Gastroesophageal sphincter (tissue), 3 donors: ENCODE measurements at regions not wholly inside any gene's neighbourhood (a gene's known extent, or its start where the extent isn't known, plus 50 kb on each side); places are given as distances from the start of the nearest gene placed in this dataset.
"Not testable (repeated sequence)": the region's sequence is repeated elsewhere in the genome, so short reads cannot be mapped to it uniquely, and the experiment has no call there.

Experiments
- POLR2A ChIP-seq, 2 donors: fragments of 450-650 bp; IDR thresholded peaks; one replicate each; pipeline ENCODE4 v1.6.1; 2017; ENCODE audit warnings: antibody characterized with exemption in 2 of 2, mild to moderate bottlenecking in 2 of 2, moderate library complexity in 1 of 2
- TF ChIP-seq, protein P1 (sequence below), 4 experiments: fragments of 200-600 bp in 2 of 4; fragments of 450-650 bp in 2 of 4; sonication (generic) in 1 of 4; IDR thresholded peaks; one replicate each; pipeline ENCODE4 v1.5.1; 2017 to 2019; ENCODE audit warnings: antibody characterized with exemption in 4 of 4, mild to moderate bottlenecking in 2 of 4, moderate library complexity in 2 of 4

DNA sequence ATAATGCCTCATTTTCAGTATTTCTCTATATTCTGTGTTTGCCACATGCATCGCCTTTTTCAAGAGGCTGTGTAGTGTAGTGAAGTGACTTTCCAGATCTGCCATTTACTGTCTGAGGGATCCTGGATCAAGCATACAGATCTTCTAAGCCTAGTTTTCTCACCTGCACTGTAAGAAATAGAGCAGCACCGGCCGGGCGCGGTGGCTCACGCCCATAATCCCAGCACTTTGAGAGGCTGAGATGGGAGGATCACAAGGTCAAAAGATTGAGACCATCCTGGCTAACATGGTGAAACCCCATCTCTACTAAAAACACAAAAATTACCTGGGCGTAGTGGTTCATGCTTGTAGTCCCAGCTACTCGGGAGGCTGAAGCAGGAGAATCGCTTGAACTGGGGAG is 1387.5 kb downstream of the AACS start:
- TF ChIP-seq, protein P1, sequence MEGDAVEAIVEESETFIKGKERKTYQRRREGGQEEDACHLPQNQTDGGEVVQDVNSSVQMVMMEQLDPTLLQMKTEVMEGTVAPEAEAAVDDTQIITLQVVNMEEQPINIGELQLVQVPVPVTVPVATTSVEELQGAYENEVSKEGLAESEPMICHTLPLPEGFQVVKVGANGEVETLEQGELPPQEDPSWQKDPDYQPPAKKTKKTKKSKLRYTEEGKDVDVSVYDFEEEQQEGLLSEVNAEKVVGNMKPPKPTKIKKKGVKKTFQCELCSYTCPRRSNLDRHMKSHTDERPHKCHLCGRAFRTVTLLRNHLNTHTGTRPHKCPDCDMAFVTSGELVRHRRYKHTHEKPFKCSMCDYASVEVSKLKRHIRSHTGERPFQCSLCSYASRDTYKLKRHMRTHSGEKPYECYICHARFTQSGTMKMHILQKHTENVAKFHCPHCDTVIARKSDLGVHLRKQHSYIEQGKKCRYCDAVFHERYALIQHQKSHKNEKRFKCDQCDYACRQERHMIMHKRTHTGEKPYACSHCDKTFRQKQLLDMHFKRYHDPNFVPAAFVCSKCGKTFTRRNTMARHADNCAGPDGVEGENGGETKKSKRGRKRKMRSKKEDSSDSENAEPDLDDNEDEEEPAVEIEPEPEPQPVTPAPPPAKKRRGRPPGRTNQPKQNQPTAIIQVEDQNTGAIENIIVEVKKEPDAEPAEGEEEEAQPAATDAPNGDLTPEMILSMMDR (IDR thresholded peaks at IDR 0.05), result not testable (repeated sequence)
- TF ChIP-seq POLR2A (IDR thresholded peaks at IDR 0.05), result not testable (repeated sequence)
